HFF-Myc (cell line): ENCODE measurements at regions not wholly inside any gene's neighbourhood (a gene's known extent, or its start where the extent isn't known, plus 50 kb on each side); places are given as distances from the start of the nearest gene placed in this dataset.
"Not testable (repeated sequence)": the region's sequence is repeated elsewhere in the genome, so short reads cannot be mapped to it uniquely, and the experiment has no call there.

Experiments
- DNase-seq: peaks from one replicate; pipeline ENCODE4 v3.0.0-alpha.2; 2011; ENCODE audit warnings: low read depth; ENCODE audit errors: extremely low read depth
- H3K4me3 ChIP-seq: replicated peaks from 2 replicates; pipeline ENCODE4 v1.5.1; 2011; ENCODE audit warnings: low read depth, mild to moderate bottlenecking, control low read depth, low read length
- TF ChIP-seq, protein P1 (sequence below): IDR thresholded peaks from 2 replicates; pipeline ENCODE4 v1.5.1; 2012; ENCODE audit warnings: mild to moderate bottlenecking, low read depth, low read length, control low read depth; ENCODE audit errors: missing control alignments

GRCh38 chr9:80995759-80996158 lies 693.6 kb downstream of the TLE1 start:
- peak; percentile 22 for DNase-seq
- H3K4me3 ChIP-seq: no peak overlapping the region
- TF ChIP-seq, protein P1, sequence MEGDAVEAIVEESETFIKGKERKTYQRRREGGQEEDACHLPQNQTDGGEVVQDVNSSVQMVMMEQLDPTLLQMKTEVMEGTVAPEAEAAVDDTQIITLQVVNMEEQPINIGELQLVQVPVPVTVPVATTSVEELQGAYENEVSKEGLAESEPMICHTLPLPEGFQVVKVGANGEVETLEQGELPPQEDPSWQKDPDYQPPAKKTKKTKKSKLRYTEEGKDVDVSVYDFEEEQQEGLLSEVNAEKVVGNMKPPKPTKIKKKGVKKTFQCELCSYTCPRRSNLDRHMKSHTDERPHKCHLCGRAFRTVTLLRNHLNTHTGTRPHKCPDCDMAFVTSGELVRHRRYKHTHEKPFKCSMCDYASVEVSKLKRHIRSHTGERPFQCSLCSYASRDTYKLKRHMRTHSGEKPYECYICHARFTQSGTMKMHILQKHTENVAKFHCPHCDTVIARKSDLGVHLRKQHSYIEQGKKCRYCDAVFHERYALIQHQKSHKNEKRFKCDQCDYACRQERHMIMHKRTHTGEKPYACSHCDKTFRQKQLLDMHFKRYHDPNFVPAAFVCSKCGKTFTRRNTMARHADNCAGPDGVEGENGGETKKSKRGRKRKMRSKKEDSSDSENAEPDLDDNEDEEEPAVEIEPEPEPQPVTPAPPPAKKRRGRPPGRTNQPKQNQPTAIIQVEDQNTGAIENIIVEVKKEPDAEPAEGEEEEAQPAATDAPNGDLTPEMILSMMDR: no peak

GRCh38 chr9:80994892-80995291 lies 694.5 kb downstream of the TLE1 start:
- H3K4me3 ChIP-seq: no peak overlapping the region
- TF ChIP-seq, protein P1: no peak
- DNase-seq: peak; percentile 3

- not testable (repeated sequence) for DNase-seq, H3K4me3 ChIP-seq
These were observed 703.8 kb downstream of the TLE1 start for GRCh38 chr9:80985595-80985994.

GRCh38 chr9:80976403-80976802 lies 712.9 kb downstream of the TLE1 start:
- DNase-seq: no peak
- TF ChIP-seq, protein P1: no peak
- no peak overlapping the region for H3K4me3 ChIP-seq

DNA sequence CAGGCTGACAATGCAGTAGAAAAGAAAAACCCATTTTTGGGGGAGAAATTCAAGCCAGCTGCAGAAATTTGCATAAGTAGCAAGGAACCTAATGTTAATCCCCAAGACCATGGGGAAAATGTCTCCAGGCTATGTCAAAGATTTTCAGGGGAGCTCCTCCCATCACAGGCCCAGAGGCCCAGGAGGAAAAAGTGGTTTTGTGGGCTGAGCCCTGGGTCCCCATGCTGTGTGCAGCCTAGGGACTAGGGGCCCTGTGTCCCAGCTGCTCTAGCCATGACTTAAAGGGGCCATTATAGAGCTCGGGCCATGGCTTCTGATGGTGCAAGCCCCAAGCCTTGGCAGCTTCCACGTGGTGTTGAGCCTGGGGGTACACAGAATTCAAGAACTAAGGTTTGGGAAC lies 719.0 kb downstream of the TLE1 start:
- not testable (repeated sequence) for H3K4me3 ChIP-seq

GRCh38 chr9:80968611-80969010 lies 720.7 kb downstream of the TLE1 start:
- no peak overlapping the region for H3K4me3 ChIP-seq
- no peak for DNase-seq
- TF ChIP-seq, protein P1: no peak

More for the DNA sequence above, 719.0 kb downstream of the TLE1 start:
- DNase-seq: not testable (repeated sequence)

DNA sequence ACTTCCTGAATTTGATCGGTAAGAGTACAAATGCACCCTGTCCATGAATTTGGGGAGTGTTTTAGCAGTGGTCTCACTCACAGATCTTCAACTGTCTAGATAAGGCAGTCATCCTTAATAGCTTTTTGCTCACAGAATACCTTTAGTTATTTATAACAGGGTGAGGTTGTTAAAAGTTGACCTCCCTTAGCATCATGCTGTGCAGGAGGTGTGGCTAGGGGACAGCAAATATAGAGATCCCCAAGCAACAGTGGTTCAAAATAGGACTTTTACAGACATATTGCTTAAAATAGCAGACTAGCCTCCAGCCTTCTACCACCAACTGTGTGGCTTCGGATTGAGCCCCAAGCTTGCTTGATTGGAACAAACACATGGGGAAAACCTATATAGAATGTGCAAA lies 724.4 kb downstream of the TLE1 start:
- no peak overlapping the region for H3K4me3 ChIP-seq
- TF ChIP-seq, protein P1: no peak
- DNase-seq: no peak

DNA sequence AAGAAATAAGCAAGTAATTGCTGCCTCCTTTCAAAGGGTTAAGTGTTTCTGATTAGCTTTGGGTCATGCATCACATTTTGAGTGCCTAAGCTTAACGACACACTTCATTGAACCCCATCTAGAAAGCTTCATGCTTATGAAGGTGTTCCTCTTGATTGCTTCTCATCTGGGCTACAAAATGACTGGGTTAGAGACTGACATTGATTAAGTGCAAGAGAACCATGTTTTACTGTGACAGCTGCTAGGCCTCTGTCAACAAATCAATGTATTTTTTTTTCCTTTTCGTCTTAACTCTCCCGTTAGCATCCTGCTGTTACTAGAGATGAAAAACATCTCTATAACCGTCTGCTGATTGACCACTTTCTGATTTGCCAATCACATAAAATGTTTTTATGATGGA lies 725.0 kb downstream of the TLE1 start:
- no peak overlapping the region for H3K4me3 ChIP-seq
- DNase-seq: no peak
- TF ChIP-seq, protein P1: no peak
